Colonic mucosa (tissue), 4 donors: ENCODE measurements at regions not wholly inside any gene's neighbourhood (a gene's known extent, or its start where the extent isn't known, plus 50 kb on each side); places are given as distances from the start of the nearest gene placed in this dataset.

Source experiments
- DNase-seq: peaks from one replicate; pipeline ENCODE4 v3.0.0-alpha.2; 2020
- H3K27ac ChIP-seq: fragments of 200-600 bp; one replicate; pipeline ENCODE4 v1.8.0; 2021
- H3K27me3 ChIP-seq: fragments of 200-600 bp; one replicate; pipeline ENCODE4 v1.8.0; 2021
- H3K36me3 ChIP-seq: fragments of 200-600 bp; one replicate; pipeline ENCODE4 v1.8.0; 2021
- H3K4me1 ChIP-seq: fragments of 200-600 bp; one replicate; pipeline ENCODE4 v1.8.0; 2021; ENCODE audit warnings: mild to moderate bottlenecking
- H3K4me3 ChIP-seq: fragments of 200-600 bp; one replicate; pipeline ENCODE4 v1.8.0; 2021
- H3K9ac ChIP-seq, 2 donors: one replicate each; pipeline ENCODE4 v1.7.0; 2013; ENCODE audit warnings: control low read depth in 2 of 2, low read depth in 2 of 2, low read length in 2 of 2
- H3K9me3 ChIP-seq: fragments of 200-600 bp; one replicate; pipeline ENCODE4 v1.8.0; 2021
- CTCF ChIP-seq: fragments of 200-600 bp; IDR thresholded peaks from one replicate; pipeline ENCODE4 v1.8.0; 2022; ENCODE audit warnings: antibody characterized with exemption, mild to moderate bottlenecking
- intact Hi-C: fragments of 100-400 bp; cut with DNase I; formaldehyde crosslinking; loops from one replicate; pipeline ENCODE4 v1.14.1; 2022
- donor health status: healthy.
- donor health status: DM: no; HTN: no; CAD: no.
- donor health status: DM: no; HTN: no; CAD: no.

DNA sequence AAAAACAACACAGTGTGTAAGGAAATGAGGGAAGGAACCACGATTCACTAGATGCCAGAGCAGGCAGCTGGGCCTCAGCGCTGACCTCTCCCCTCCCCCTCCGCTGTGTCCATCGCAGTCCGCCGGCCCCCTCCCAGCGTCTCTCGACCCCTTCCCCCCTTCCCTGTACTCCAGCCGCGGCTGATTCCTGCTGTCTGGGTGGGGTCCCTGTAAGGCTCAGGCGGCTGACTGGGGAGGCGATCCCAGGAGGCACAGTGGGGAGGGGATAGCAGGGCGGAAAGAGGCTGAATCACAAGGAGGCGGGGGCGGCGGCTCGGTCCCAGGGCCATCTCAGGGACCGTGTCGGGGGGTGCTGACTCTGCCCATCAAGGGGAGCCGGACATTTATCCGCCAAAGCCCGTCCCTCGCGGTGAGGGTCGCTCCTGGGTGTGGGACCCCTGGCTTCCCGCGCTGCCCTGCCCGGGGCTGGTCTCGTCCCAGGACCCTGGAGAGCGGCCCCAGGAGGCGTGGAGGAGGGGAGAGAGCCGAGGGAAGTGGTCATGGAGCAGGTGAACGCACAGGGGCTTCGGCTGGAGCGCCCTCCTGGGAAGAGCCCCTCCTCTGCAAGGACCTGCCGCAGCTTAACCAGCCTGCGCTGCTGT, 241.9 kb downstream of the PTPRU start:
- no peak for DNase-seq
- Histone ChIP-seq H3K27ac (no peak overlapping the region), H3K9me3 (no peaks in the 10 kb centered on the region), H3K4me3 (no peak overlapping the region), H3K9ac (no peak overlapping the region), H3K4me1 (no peaks in the 10 kb centered on the region), H3K27me3 (no peaks in the 10 kb centered on the region), H3K36me3 (no peaks in the 10 kb centered on the region)
- no peak for TF ChIP-seq CTCF
- intact Hi-C loops: no loop called here

DNA sequence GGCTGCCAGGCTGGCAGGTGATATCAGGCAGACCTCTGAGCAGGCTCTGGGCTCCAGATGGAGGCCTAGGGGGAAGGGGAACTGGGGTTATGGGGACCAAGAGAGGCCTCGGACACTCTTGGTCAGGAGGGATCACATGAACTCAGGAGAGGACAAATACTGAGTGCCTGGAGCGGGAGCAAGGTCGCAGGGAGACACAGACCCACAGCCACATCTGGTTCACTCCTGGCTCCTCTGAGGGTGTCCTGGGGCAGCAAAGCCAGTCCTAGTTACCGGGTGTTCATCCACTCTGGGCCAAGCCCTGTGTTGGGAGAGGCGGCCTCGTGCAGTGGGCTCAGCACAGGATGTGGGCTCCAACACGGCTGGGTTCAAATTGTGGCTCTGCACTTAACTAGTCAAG, 239.0 kb downstream of the PTPRU start:
- no peaks in the 10 kb centered on the region for H3K9me3 ChIP-seq
- H3K36me3 ChIP-seq: no peaks in the 10 kb centered on the region
- H3K4me1 ChIP-seq: no peaks in the 10 kb centered on the region
- no peak overlapping the region for H3K27ac ChIP-seq
- intact Hi-C loops: no loop called here
- TF ChIP-seq CTCF: no peak
- no peak overlapping the region for H3K4me3 ChIP-seq
- no peaks in the 10 kb centered on the region for H3K27me3 ChIP-seq
- H3K9ac ChIP-seq: no peak overlapping the region
- DNase-seq: no peak

GRCh38 chr1:29474274-29475244, 238.2 kb downstream of the PTPRU start:
- no peaks in the 10 kb centered on the region for H3K9me3 ChIP-seq
- no peak for TF ChIP-seq CTCF
- H3K9ac ChIP-seq: no peak overlapping the region
- no peaks in the 10 kb centered on the region for H3K36me3 ChIP-seq
- H3K4me1 ChIP-seq: no peaks in the 10 kb centered on the region
- no peak for DNase-seq
- H3K27ac ChIP-seq: no peak overlapping the region
- no peak overlapping the region for H3K4me3 ChIP-seq
- intact Hi-C loops: no loop called here
- no peaks in the 10 kb centered on the region for H3K27me3 ChIP-seq

DNA sequence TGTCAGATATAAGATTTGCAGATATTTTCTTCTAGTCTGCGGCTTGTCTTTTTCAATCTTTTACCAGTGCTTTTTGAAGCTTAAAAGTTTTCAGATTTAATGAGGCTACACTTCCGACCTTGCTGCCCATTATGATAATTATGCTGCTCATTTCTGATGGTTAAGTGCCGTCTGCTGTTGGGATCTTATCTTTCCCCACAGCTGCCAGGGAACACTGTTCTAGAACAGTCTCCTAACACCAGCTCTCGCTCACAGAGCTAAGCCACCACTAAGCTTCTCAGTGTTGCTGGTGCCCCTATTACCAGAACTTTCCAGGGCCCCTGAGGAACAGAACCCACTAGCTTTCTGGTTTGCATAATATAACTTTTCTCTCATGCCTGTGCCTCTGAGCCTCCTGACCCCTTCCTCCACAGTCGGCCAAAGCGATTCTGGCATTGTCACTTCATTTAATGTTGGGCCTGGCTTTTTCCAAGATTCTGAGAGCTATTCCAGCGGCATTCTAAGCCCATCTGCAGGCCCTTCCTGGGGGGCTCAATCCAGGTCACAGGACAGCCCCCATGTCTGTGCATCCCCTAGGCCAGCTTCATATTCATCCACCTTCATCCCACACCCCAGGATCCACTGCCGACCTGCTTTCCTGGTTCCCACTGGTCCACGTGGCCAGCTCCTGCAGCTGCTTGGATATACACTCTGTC, 237.0 kb downstream of the PTPRU start:
- no peaks in the 10 kb centered on the region for H3K27me3 ChIP-seq
- no peak overlapping the region for H3K27ac ChIP-seq
- TF ChIP-seq CTCF: no peak
- H3K9ac ChIP-seq: no peak overlapping the region
- H3K9me3 ChIP-seq: no peaks in the 10 kb centered on the region
- DNase-seq: no peak
- no peak overlapping the region for H3K4me3 ChIP-seq
- intact Hi-C loops: no loop called here
- H3K4me1 ChIP-seq: no peaks in the 10 kb centered on the region
- no peaks in the 10 kb centered on the region for H3K36me3 ChIP-seq

DNA sequence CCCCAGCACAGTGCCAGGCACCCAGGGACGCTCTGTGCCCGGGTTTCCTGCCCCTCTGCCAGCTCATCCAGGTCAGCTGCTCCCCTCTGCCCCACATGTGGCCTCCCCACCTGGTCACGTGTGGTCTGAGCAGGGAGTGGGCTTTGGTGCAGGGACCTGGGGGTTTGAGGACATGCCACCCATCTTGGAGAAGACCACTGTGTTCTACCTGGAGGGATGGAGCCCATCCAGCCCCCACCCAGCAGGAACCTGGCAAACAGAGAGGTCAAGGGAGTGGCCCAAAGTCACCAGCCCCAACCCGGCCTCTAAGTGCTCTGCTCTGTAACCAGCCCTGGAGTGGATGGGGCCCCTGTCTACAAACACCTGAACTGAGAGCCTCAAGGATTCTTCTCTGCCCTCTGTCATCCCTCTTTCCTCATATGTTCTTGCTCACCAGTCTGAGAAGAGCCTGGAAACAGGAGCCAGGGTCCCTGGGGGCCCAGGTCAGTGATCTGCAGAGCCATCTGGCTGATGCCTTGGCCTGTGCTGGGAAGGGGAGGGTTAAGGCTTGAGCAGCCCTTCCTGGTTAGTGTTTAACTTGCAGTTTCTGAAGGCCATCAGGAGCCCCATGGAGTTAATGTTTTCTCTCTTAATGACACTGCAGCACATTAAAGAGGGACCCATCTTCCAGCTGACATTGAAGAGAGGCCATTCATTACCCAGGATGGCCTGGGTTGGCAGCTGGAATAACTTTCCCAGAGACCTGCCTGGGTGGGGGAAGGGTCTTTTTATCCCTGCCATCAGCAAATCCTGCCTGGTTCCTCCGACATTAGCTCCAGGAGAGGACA, 235.4 kb downstream of the PTPRU start:
- no peak for DNase-seq
- H3K4me1 ChIP-seq: no peaks in the 10 kb centered on the region
- H3K9ac ChIP-seq: no peak overlapping the region
- H3K9me3 ChIP-seq: no peaks in the 10 kb centered on the region
- no peaks in the 10 kb centered on the region for H3K27me3 ChIP-seq
- intact Hi-C loops: no loop called here
- no peak overlapping the region for H3K27ac ChIP-seq
- no peaks in the 10 kb centered on the region for H3K36me3 ChIP-seq
- no peak overlapping the region for H3K4me3 ChIP-seq
- no peak for TF ChIP-seq CTCF
